Activated CD8-positive, alpha-beta T cell treated with anti-CD3 and anti-CD28 coated beads, Interleukin-2, amount 10 ng/mL, durations not matched to agents 7 days and 5 days (primary cell): ENCODE measurements at regions not wholly inside any gene's neighbourhood (a gene's known extent, or its start where the extent isn't known, plus 50 kb on each side); places are given as distances from the start of the nearest gene placed in this dataset.

ENCODE experiments used
- ATAC-seq: fragments of 150-1000 bp; cut with Tn5 transposase; one replicate; pipeline ENCODE4 v1.10.0; 2021; ENCODE audit warnings: moderate library complexity
- CTCF ChIA-PET: fragments of 350-600 bp; sonication (Branson Sonifier 250); formaldehyde crosslinking; loops from one replicate; lab custom pipeline; 2021; ENCODE audit warnings: antibody characterized with exemption; lab: Charles Lee
- POLR2A ChIA-PET: fragments of 350-600 bp; sonication (Branson Sonifier 250); formaldehyde crosslinking; loops from one replicate; lab custom pipeline; 2021; ENCODE audit warnings: antibody characterized with exemption; lab: Charles Lee
- DNase-seq: peaks from one replicate; pipeline ENCODE4 v3.0.0-alpha.2; 2020
- H3K27ac Mint-ChIP-seq: one replicate; pipeline ENCODE4 v1.8.0; 2021; ENCODE audit warnings: mild to moderate bottlenecking, mixed read lengths
- H3K27me3 Mint-ChIP-seq: one replicate; pipeline ENCODE4 v1.8.0; 2021; ENCODE audit warnings: low read depth, mixed read lengths
- H3K36me3 Mint-ChIP-seq: one replicate; pipeline ENCODE4 v1.8.0; 2021; ENCODE audit warnings: low read depth, mixed read lengths
- H3K4me1 Mint-ChIP-seq: one replicate; pipeline ENCODE4 v1.8.0; 2021; ENCODE audit warnings: low read depth, mixed read lengths
- H3K4me3 Mint-ChIP-seq: one replicate; pipeline ENCODE4 v1.8.0; 2021; ENCODE audit warnings: mild to moderate bottlenecking, mixed read lengths
- H3K9me3 Mint-ChIP-seq: one replicate; pipeline ENCODE4 v1.8.0; 2022; ENCODE audit warnings: mixed read lengths; ENCODE audit not compliant: insufficient read depth

- Mint-ChIP-seq H3K4me3 (no peak overlapping the region), H3K27me3 (peaks cover 5% of the 10 kb centered on the region), H3K27ac (no peak overlapping the region), H3K4me1 (no peaks in the 10 kb centered on the region), H3K9me3 (no peaks in the 10 kb centered on the region), H3K36me3 (no peaks in the 10 kb centered on the region)
- ChIA-PET POLR2A (interaction anchor here (0.6 kb wide), 1 partner anchor 246 kb away, joined by 4 read pairs; no protein-coding TSS in a partner anchor), CTCF (no interaction called here)
- ATAC-seq (no peak), DNase-seq (no peak)
These were observed 215.3 kb upstream of the CSF3R start for GRCh38 chr1:36697836-36698605.

- Mint-ChIP-seq H3K9me3 (no peaks in the 10 kb centered on the region), H3K27ac (no peak overlapping the region), H3K27me3 (peaks cover 5% of the 10 kb centered on the region), H3K4me3 (no peak overlapping the region), H3K4me1 (no peaks in the 10 kb centered on the region), H3K36me3 (no peaks in the 10 kb centered on the region)
- ChIA-PET POLR2A (no interaction called here), CTCF (no interaction called here)
- ATAC-seq (no peak), DNase-seq (no peak)
These were observed 213.7 kb upstream of the CSF3R start for GRCh38 chr1:36696261-36696940.

- ATAC-seq: no peak
- H3K27me3 Mint-ChIP-seq: no peaks in the 10 kb centered on the region
These were observed 210.9 kb upstream of the CSF3R start for GRCh38 chr1:36693603-36694002.

GRCh38 chr1:36693161-36693525 is 210.4 kb upstream of the CSF3R start:
- ChIA-PET POLR2A (no interaction called here), CTCF (no interaction called here)
- DNase-seq (no peak), ATAC-seq (no peak)
- Mint-ChIP-seq H3K27me3 (no peaks in the 10 kb centered on the region), H3K27ac (no peak overlapping the region), H3K4me1 (no peaks in the 10 kb centered on the region), H3K4me3 (no peak overlapping the region), H3K9me3 (no peaks in the 10 kb centered on the region), H3K36me3 (no peaks in the 10 kb centered on the region)

More at GRCh38 chr1:36693603-36694002, 210.9 kb upstream of the CSF3R start:
- POLR2A ChIA-PET: no interaction called here
- Mint-ChIP-seq H3K27ac (no peak overlapping the region), H3K36me3 (no peaks in the 10 kb centered on the region), H3K9me3 (no peaks in the 10 kb centered on the region), H3K4me1 (no peaks in the 10 kb centered on the region), H3K4me3 (no peak overlapping the region)
- DNase-seq: no peak
- CTCF ChIA-PET: no interaction called here

GRCh38 chr1:36692465-36693160 is 209.9 kb upstream of the CSF3R start:
- ChIA-PET CTCF (no interaction called here), POLR2A (no interaction called here)
- Mint-ChIP-seq H3K36me3 (no peaks in the 10 kb centered on the region), H3K4me3 (no peak overlapping the region), H3K27me3 (peaks cover 3% of the 10 kb centered on the region), H3K4me1 (no peaks in the 10 kb centered on the region), H3K27ac (no peak overlapping the region), H3K9me3 (no peaks in the 10 kb centered on the region)
- ATAC-seq (no peak), DNase-seq (no peak)

GRCh38 chr1:36691374-36691773 is 208.7 kb upstream of the CSF3R start:
- H3K27me3 Mint-ChIP-seq: peaks cover 3% of the 10 kb centered on the region
- no peak for DNase-seq

GRCh38 chr1:36689992-36690391 is 207.3 kb upstream of the CSF3R start:
- DNase-seq: no peak
- POLR2A ChIA-PET: no interaction called here
- Mint-ChIP-seq H3K4me1 (no peaks in the 10 kb centered on the region), H3K27me3 (peaks cover 3% of the 10 kb centered on the region), H3K27ac (no peak overlapping the region), H3K4me3 (no peak overlapping the region), H3K36me3 (no peaks in the 10 kb centered on the region), H3K9me3 (no peaks in the 10 kb centered on the region)
- no peak for ATAC-seq
- CTCF ChIA-PET: interaction anchor here (0.7 kb wide), 1 partner anchor 137 kb away, joined by 3 read pairs; no protein-coding TSS in a partner anchor

More at GRCh38 chr1:36691374-36691773, 208.7 kb upstream of the CSF3R start:
- Mint-ChIP-seq H3K27ac (no peak overlapping the region), H3K4me1 (no peaks in the 10 kb centered on the region), H3K36me3 (no peaks in the 10 kb centered on the region), H3K9me3 (no peaks in the 10 kb centered on the region), H3K4me3 (no peak overlapping the region)
- POLR2A ChIA-PET: no interaction called here
- ATAC-seq: no peak
- CTCF ChIA-PET: no interaction called here

- ChIA-PET POLR2A (no interaction called here), CTCF (no interaction called here)
- no peaks in the 10 kb centered on the region for H3K36me3 Mint-ChIP-seq
- no peak overlapping the region for H3K4me3 Mint-ChIP-seq
- DNase-seq (no peak), ATAC-seq (no peak)
- no peaks in the 10 kb centered on the region for H3K4me1 Mint-ChIP-seq
- no peak overlapping the region for H3K27ac Mint-ChIP-seq
- H3K9me3 Mint-ChIP-seq: no peaks in the 10 kb centered on the region
- peaks cover 5% of the 10 kb centered on the region for H3K27me3 Mint-ChIP-seq
These were observed 204.6 kb upstream of the CSF3R start for GRCh38 chr1:36687312-36687711.

- Mint-ChIP-seq H3K9me3 (no peaks in the 10 kb centered on the region), H3K4me3 (no peak overlapping the region), H3K4me1 (no peaks in the 10 kb centered on the region), H3K27ac (no peak overlapping the region), H3K27me3 (peaks cover 13% of the 10 kb centered on the region), H3K36me3 (no peaks in the 10 kb centered on the region)
- ATAC-seq (no peak), DNase-seq (no peak)
- POLR2A ChIA-PET: no interaction called here
- CTCF ChIA-PET: no interaction called here
These were observed 193.3 kb upstream of the CSF3R start for GRCh38 chr1:36675931-36676562.

GRCh38 chr1:36675106-36675505 is 192.4 kb upstream of the CSF3R start:
- no peak for ATAC-seq
- no peaks in the 10 kb centered on the region for H3K9me3 Mint-ChIP-seq
- CTCF ChIA-PET: no interaction called here
- DNase-seq: no peak
- H3K36me3 Mint-ChIP-seq: no peaks in the 10 kb centered on the region
- H3K4me1 Mint-ChIP-seq: no peaks in the 10 kb centered on the region
- no peak overlapping the region for H3K4me3 Mint-ChIP-seq
- no peak overlapping the region for H3K27ac Mint-ChIP-seq
- peaks cover 13% of the 10 kb centered on the region for H3K27me3 Mint-ChIP-seq
- POLR2A ChIA-PET: no interaction called here

- Mint-ChIP-seq H3K27ac (no peak overlapping the region), H3K4me1 (no peaks in the 10 kb centered on the region), H3K9me3 (no peaks in the 10 kb centered on the region), H3K27me3 (peaks cover 11% of the 10 kb centered on the region), H3K4me3 (no peak overlapping the region), H3K36me3 (no peaks in the 10 kb centered on the region)
- POLR2A ChIA-PET: no interaction called here
- DNase-seq: no peak
- CTCF ChIA-PET: no interaction called here
- ATAC-seq: no peak
These were observed 190.5 kb upstream of the CSF3R start for GRCh38 chr1:36673202-36673601.

- Mint-ChIP-seq H3K9me3 (no peaks in the 10 kb centered on the region), H3K27ac (no peak overlapping the region), H3K4me3 (no peak overlapping the region), H3K4me1 (peaks cover 2% of the 10 kb centered on the region), H3K36me3 (no peaks in the 10 kb centered on the region), H3K27me3 (peaks cover 9% of the 10 kb centered on the region)
- ATAC-seq (no peak), DNase-seq (no peak)
- POLR2A ChIA-PET: no interaction called here
- CTCF ChIA-PET: no interaction called here
These were observed 186.5 kb upstream of the CSF3R start for GRCh38 chr1:36669262-36669661.
